ENCODE measurements at regions not wholly inside any gene's neighbourhood (a gene's known extent, or its start where the extent isn't known, plus 50 kb on each side); places are given as distances from the start of the nearest gene placed in this dataset.

GRCh38 chr11:119942583-119943297 is 195.2 kb downstream of the TRIM29 start:
- ChIA-PET POLR2A (no interaction called here), CTCF (no interaction called here)
- no peaks in the 10 kb centered on the region for H3K36me3 Mint-ChIP-seq (ENCODE audit: low read depth)
- no peak for DNase-seq
- H3K27me3 Mint-ChIP-seq = no peaks in the 10 kb centered on the region
- H3K4me3 Mint-ChIP-seq = no peak overlapping the region
- no peak overlapping the region for H3K27ac Mint-ChIP-seq
- no peaks in the 10 kb centered on the region for H3K9me3 Mint-ChIP-seq
- no peaks in the 10 kb centered on the region for H3K4me1 Mint-ChIP-seq

GRCh38 chr11:119941636-119942411 is 196.1 kb downstream of the TRIM29 start:
- no peaks in the 10 kb centered on the region for H3K4me1 Mint-ChIP-seq
- no peaks in the 10 kb centered on the region for H3K36me3 Mint-ChIP-seq (ENCODE audit: low read depth)
- CTCF ChIA-PET = no interaction called here
- DNase-seq = no peak
- H3K9me3 Mint-ChIP-seq = no peaks in the 10 kb centered on the region
- H3K4me3 Mint-ChIP-seq = no peak overlapping the region
- POLR2A ChIA-PET = no interaction called here
- no peak overlapping the region for H3K27ac Mint-ChIP-seq
- no peaks in the 10 kb centered on the region for H3K27me3 Mint-ChIP-seq

- Mint-ChIP-seq H3K4me3 (no peak overlapping the region), H3K9me3 (no peaks in the 10 kb centered on the region), H3K27ac (no peak overlapping the region), H3K27me3 (no peaks in the 10 kb centered on the region), H3K4me1 (no peaks in the 10 kb centered on the region), H3K36me3 (ENCODE audit: low read depth) (no peaks in the 10 kb centered on the region)
- DNase-seq = no peak
- CTCF ChIA-PET = interaction anchor here (0.9 kb wide), 1 partner anchor 22 kb away, joined by 3 read pairs; no protein-coding TSS in a partner anchor
- POLR2A ChIA-PET = no interaction called here
These were observed 196.7 kb downstream of the TRIM29 start for GRCh38 chr11:119941171-119941570.

GRCh38 chr11:119940401-119940976 is 197.4 kb downstream of the TRIM29 start:
- no peak for DNase-seq

GRCh38 chr11:119937412-119937811 is 200.5 kb downstream of the TRIM29 start:
- Mint-ChIP-seq H3K27ac (no peak overlapping the region), H3K4me3 (no peak overlapping the region), H3K36me3 (ENCODE audit: low read depth) (no peaks in the 10 kb centered on the region), H3K27me3 (peaks cover 4% of the 10 kb centered on the region), H3K4me1 (no peaks in the 10 kb centered on the region), H3K9me3 (no peaks in the 10 kb centered on the region)
- no peak for DNase-seq
- CTCF ChIA-PET = no interaction called here
- POLR2A ChIA-PET = no interaction called here

More at GRCh38 chr11:119940401-119940976, 197.4 kb downstream of the TRIM29 start:
- Mint-ChIP-seq H3K9me3 (no peaks in the 10 kb centered on the region), H3K4me1 (no peaks in the 10 kb centered on the region), H3K4me3 (no peak overlapping the region), H3K36me3 (ENCODE audit: low read depth) (no peaks in the 10 kb centered on the region), H3K27ac (no peak overlapping the region), H3K27me3 (no peaks in the 10 kb centered on the region)
- ChIA-PET CTCF (interaction anchor here (0.8 to 1.1 kb wide), 3 partner anchors 16 to 179 kb away, joined by 3 to 4 read pairs (median 3); no protein-coding TSS in a partner anchor), POLR2A (no interaction called here)

GRCh38 chr11:119936426-119936825 is 201.5 kb downstream of the TRIM29 start:
- no peaks in the 10 kb centered on the region for H3K4me1 Mint-ChIP-seq
- H3K9me3 Mint-ChIP-seq = no peaks in the 10 kb centered on the region
- H3K27ac Mint-ChIP-seq = no peak overlapping the region
- DNase-seq = no peak
- POLR2A ChIA-PET = no interaction called here
- peaks cover 4% of the 10 kb centered on the region for H3K27me3 Mint-ChIP-seq
- no peak overlapping the region for H3K4me3 Mint-ChIP-seq
- CTCF ChIA-PET = no interaction called here
- no peaks in the 10 kb centered on the region for H3K36me3 Mint-ChIP-seq (ENCODE audit: low read depth)

- no peaks in the 10 kb centered on the region for H3K36me3 Mint-ChIP-seq (ENCODE audit: low read depth)
- no peaks in the 10 kb centered on the region for H3K9me3 Mint-ChIP-seq
- H3K4me3 Mint-ChIP-seq = no peak overlapping the region
- DNase-seq = no peak
- no peaks in the 10 kb centered on the region for H3K4me1 Mint-ChIP-seq
- H3K27me3 Mint-ChIP-seq = peaks cover 4% of the 10 kb centered on the region
- CTCF ChIA-PET = no interaction called here
- POLR2A ChIA-PET = no interaction called here
- no peak overlapping the region for H3K27ac Mint-ChIP-seq
These were observed 202.5 kb downstream of the TRIM29 start for GRCh38 chr11:119935349-119935925.

GRCh38 chr11:119934866-119935265 is 203.0 kb downstream of the TRIM29 start:
- H3K4me3 Mint-ChIP-seq = no peak overlapping the region
- H3K4me1 Mint-ChIP-seq = no peaks in the 10 kb centered on the region
- no peak for DNase-seq
- H3K9me3 Mint-ChIP-seq = no peaks in the 10 kb centered on the region
- ChIA-PET POLR2A (no interaction called here), CTCF (no interaction called here)
- H3K27ac Mint-ChIP-seq = no peak overlapping the region
- H3K27me3 Mint-ChIP-seq = peaks cover 4% of the 10 kb centered on the region
- no peaks in the 10 kb centered on the region for H3K36me3 Mint-ChIP-seq (ENCODE audit: low read depth)

GRCh38 chr11:119934267-119934666 is 203.6 kb downstream of the TRIM29 start:
- Mint-ChIP-seq H3K9me3 (no peaks in the 10 kb centered on the region), H3K4me3 (no peak overlapping the region), H3K36me3 (ENCODE audit: low read depth) (no peaks in the 10 kb centered on the region), H3K27ac (no peak overlapping the region), H3K27me3 (peaks cover 4% of the 10 kb centered on the region), H3K4me1 (no peaks in the 10 kb centered on the region)
- CTCF ChIA-PET = no interaction called here
- DNase-seq = no peak
- POLR2A ChIA-PET = no interaction called here

GRCh38 chr11:119933584-119933983 is 204.3 kb downstream of the TRIM29 start:
- Mint-ChIP-seq H3K4me1 (no peaks in the 10 kb centered on the region), H3K27me3 (peaks cover 4% of the 10 kb centered on the region), H3K4me3 (no peak overlapping the region), H3K27ac (no peak overlapping the region), H3K36me3 (ENCODE audit: low read depth) (no peaks in the 10 kb centered on the region), H3K9me3 (no peaks in the 10 kb centered on the region)
- ChIA-PET POLR2A (no interaction called here), CTCF (no interaction called here)
- no peak for DNase-seq

GRCh38 chr11:119932828-119933562 is 204.0 kb upstream of the NECTIN1 start:
- H3K4me3 Mint-ChIP-seq = no peak overlapping the region
- no peak overlapping the region for H3K27ac Mint-ChIP-seq
- no peaks in the 10 kb centered on the region for H3K4me1 Mint-ChIP-seq
- H3K36me3 Mint-ChIP-seq (ENCODE audit: low read depth) = no peaks in the 10 kb centered on the region
- no peaks in the 10 kb centered on the region for H3K9me3 Mint-ChIP-seq
- ChIA-PET POLR2A (no interaction called here), CTCF (no interaction called here)
- DNase-seq = no peak
- peaks cover 7% of the 10 kb centered on the region for H3K27me3 Mint-ChIP-seq

GRCh38 chr11:119928047-119928446 is 199.0 kb upstream of the NECTIN1 start:
- ChIA-PET POLR2A (no interaction called here), CTCF (no interaction called here)
- Mint-ChIP-seq H3K27ac (no peak overlapping the region), H3K36me3 (ENCODE audit: low read depth) (no peaks in the 10 kb centered on the region), H3K9me3 (no peaks in the 10 kb centered on the region), H3K4me3 (no peak overlapping the region), H3K4me1 (no peaks in the 10 kb centered on the region), H3K27me3 (peaks cover 3% of the 10 kb centered on the region)
- DNase-seq = no peak

- ChIA-PET CTCF (interaction anchor here (0.9 kb wide), 1 partner anchor 17 kb away, joined by 4 read pairs; no protein-coding TSS in a partner anchor), POLR2A (no interaction called here)
- Mint-ChIP-seq H3K27me3 (peaks cover 6% of the 10 kb centered on the region), H3K4me3 (no peak overlapping the region), H3K9me3 (no peaks in the 10 kb centered on the region), H3K4me1 (no peaks in the 10 kb centered on the region), H3K27ac (no peak overlapping the region), H3K36me3 (ENCODE audit: low read depth) (no peaks in the 10 kb centered on the region)
- DNase-seq = no peak
These were observed 195.0 kb upstream of the NECTIN1 start for GRCh38 chr11:119924017-119924416.
